Endothelial cell of umbilical vein (primary cell): ENCODE measurements at regions not wholly inside any gene's neighbourhood (a gene's known extent, or its start where the extent isn't known, plus 50 kb on each side); places are given as distances from the start of the nearest gene placed in this dataset.

Experiments used
- BruUV-seq: library from RNA; stranded (reverse); fragments of 400-500 nt; replicated peaks from 2 replicates; lab custom pipeline; 2021; lab: Mats Ljungman, UMichigan
- CTCF ChIA-PET: fragments of 300-600, 350-600 bp; sonication (Branson Sonifier 250); formaldehyde crosslinking; loops from one replicate; lab custom pipeline; 2021; ENCODE audit warnings: antibody characterized with exemption, inconsistent platforms; lab: Charles Lee
- POLR2A ChIA-PET: fragments of 300-600, 350-600 bp; sonication (Branson Sonifier 250); formaldehyde crosslinking; loops from one replicate; lab custom pipeline; 2021; ENCODE audit warnings: antibody characterized with exemption, inconsistent platforms; lab: Charles Lee
- DNase-seq: peaks from one replicate; pipeline ENCODE4 v3.0.0-alpha.2; 2011; ENCODE audit warnings: low read depth, low spot score
- FAIRE-seq: peaks from 2 replicates; lab custom pipeline; 2011; peaks lifted over from hg19 to GRCh38; lab: Jason Lieb, UNC
- H2AFZ ChIP-seq: 2 replicates; pipeline ENCODE4 v1.6.0; 2012; ENCODE audit warnings: low read depth, low read length, control low read depth, inconsistent platforms
- H3K27ac ChIP-seq: 2 replicates; pipeline ENCODE4 v1.5.1; 2011; ENCODE audit warnings: low read depth, mild to moderate bottlenecking, control low read depth, low read length, moderate library complexity; ENCODE audit not compliant: insufficient read depth
- H3K27me3 ChIP-seq, 2 experiments: 2 replicates each; pipeline versions ENCODE4 v1.6.0 to v1.6.1; 2011; ENCODE audit warnings: low read length in 2 of 2, mixed read lengths in 1 of 2; ENCODE audit not compliant: control insufficient read depth in 2 of 2, insufficient read depth in 2 of 2
- H3K36me3 ChIP-seq, 2 experiments: 2 replicates in 1 of 2; 3 replicates in 1 of 2; pipeline ENCODE4 v1.5.1; 2011; ENCODE audit warnings: low read length in 2 of 2, mild to moderate bottlenecking in 1 of 2, moderate library complexity in 1 of 2; ENCODE audit not compliant: control insufficient read depth in 2 of 2, insufficient read depth in 2 of 2; ENCODE audit errors: extremely low read depth in 1 of 2
- H3K4me1 ChIP-seq: 3 replicates; pipeline ENCODE4 v1.5.1; 2011; ENCODE audit warnings: mild to moderate bottlenecking, low read length; ENCODE audit not compliant: control insufficient read depth, insufficient read depth; ENCODE audit errors: extremely low read depth
- H3K4me2 ChIP-seq: 2 replicates; pipeline ENCODE4 v1.6.1; 2011; ENCODE audit warnings: low read length, control low read depth, mixed read lengths; ENCODE audit not compliant: insufficient read depth
- H3K4me3 ChIP-seq, 3 experiments: fragments of 200-600 bp in 1 of 3; sonication (generic), shearing (Covaris generic) in 1 of 3; replicated peaks in 1 of 3; 2 replicates each; pipeline ENCODE4 v1.5.1; 2011 to 2016; ENCODE audit warnings: control low read depth in 3 of 3, low read length in 3 of 3, mild to moderate bottlenecking in 2 of 3, inconsistent platforms in 1 of 3, low read depth in 1 of 3, moderate library complexity in 1 of 3; ENCODE audit not compliant: insufficient read depth in 1 of 3
- H3K79me2 ChIP-seq: 2 replicates; pipeline ENCODE4 v1.6.0; 2012; ENCODE audit warnings: low read length, inconsistent platforms; ENCODE audit not compliant: control insufficient read depth, insufficient read depth
- H3K9ac ChIP-seq: replicated peaks from 2 replicates; pipeline ENCODE3; 2011; ENCODE audit warnings: low read length, control low read depth; ENCODE audit not compliant: insufficient read depth; ENCODE audit errors: extremely low read depth
- H3K9me1 ChIP-seq: replicated peaks from 3 replicates; pipeline ENCODE4 v1.6.0; 2011; ENCODE audit warnings: mild to moderate bottlenecking, low read length; ENCODE audit not compliant: control insufficient read depth, insufficient read depth; ENCODE audit errors: extremely low read depth
- H3K9me3 ChIP-seq: replicated peaks from 2 replicates; pipeline ENCODE4 v1.5.1; 2012; ENCODE audit warnings: low read length, inconsistent platforms; ENCODE audit not compliant: control insufficient read depth, insufficient read depth
- H4K20me1 ChIP-seq: replicated peaks from 2 replicates; pipeline ENCODE3; 2011; ENCODE audit warnings: mild to moderate bottlenecking, low read length; ENCODE audit not compliant: control insufficient read depth, insufficient read depth; ENCODE audit errors: extremely low read depth
- CTCF ChIP-seq, 2 donors: IDR thresholded peaks; 1 replicate in 1 of 2; 2 replicates in 1 of 2; pipeline ENCODE4 v1.5.1; 2011; ENCODE audit warnings: low read length in 2 of 2, mild to moderate bottlenecking in 2 of 2, moderate library complexity in 2 of 2, control low read depth in 1 of 2, inconsistent platforms in 1 of 2, low read depth in 1 of 2; ENCODE audit not compliant: insufficient read depth in 1 of 2; ENCODE audit errors: extremely low read depth in 1 of 2
- EZH2 ChIP-seq: IDR thresholded peaks from 2 replicates; pipeline ENCODE4 v1.6.1; 2012; ENCODE audit warnings: borderline replicate concordance, low read depth, mild to moderate bottlenecking, moderate library complexity, low read length, inconsistent platforms; ENCODE audit not compliant: severe bottlenecking
- FOS ChIP-seq: IDR thresholded peaks from 2 replicates; pipeline ENCODE4 v1.6.1; 2011; ENCODE audit warnings: mild to moderate bottlenecking, low read length, moderate library complexity, borderline replicate concordance; ENCODE audit not compliant: insufficient read depth
- GATA2 ChIP-seq: IDR thresholded peaks from 2 replicates; pipeline ENCODE4 v1.7.0; 2011; ENCODE audit warnings: low read depth, mild to moderate bottlenecking, moderate library complexity, mixed read lengths, low read length; ENCODE audit not compliant: insufficient read length, insufficient read depth
- JUN ChIP-seq: IDR thresholded peaks from 2 replicates; pipeline ENCODE4 v1.6.1; 2011; ENCODE audit warnings: borderline replicate concordance, low read depth; ENCODE audit not compliant: insufficient read length, insufficient read depth
- MAX ChIP-seq: IDR thresholded peaks from 2 replicates; pipeline ENCODE4 v1.6.1; 2011; ENCODE audit not compliant: insufficient read depth, insufficient read length
- MYC ChIP-seq: IDR thresholded peaks from one replicate; pipeline ENCODE4 v1.6.1; 2011; ENCODE audit warnings: mild to moderate bottlenecking, low read depth, low read length
- POLR2A ChIP-seq: IDR thresholded peaks from 2 replicates; pipeline ENCODE4 v1.6.1; 2012; ENCODE audit warnings: low read depth, mild to moderate bottlenecking, control low read depth, low read length
- dilution Hi-C: fragments of 300-500 bp; cut with MboI; formaldehyde crosslinking; loops from one replicate; pipeline ENCODE4 v1.15.0; 2019; ENCODE audit warnings: low sequenced_read_pairs; ENCODE audit not compliant: extremely low pct_ligation_motif_present
- intact Hi-C: fragments of 100-400 bp; cut with micrococcal nuclease; formaldehyde crosslinking; loops from one replicate; pipeline ENCODE4 v1.10.0; 2022

GRCh38 chr10:78358351-78358750, 324.7 kb downstream of the RPS24 start:
- Histone ChIP-seq H3K36me3 (no peaks in the 10 kb centered on the region), H3K4me3 (no peak overlapping the region), H3K9ac (no peak overlapping the region), H3K27me3 (peaks cover 0 to 3% of the 10 kb centered on the region in 2 experiments), H3K9me3 (no peaks in the 10 kb centered on the region), H3K9me1 (no peaks in the 10 kb centered on the region), H3K27ac (no peak overlapping the region), H3K4me2 (no peak overlapping the region), H3K79me2 (no peaks in the 10 kb centered on the region), H2AFZ (no peak overlapping the region), H4K20me1 (no peaks in the 10 kb centered on the region), H3K4me1 (peaks cover 10% of the 10 kb centered on the region)
- TF ChIP-seq CTCF (IDR thresholded peaks at IDR 0.05; ENCODE audit: extremely low read depth in 1 of 2, insufficient read depth in 1 of 2, low read depth in 1 of 2, low read length in 2 of 2), result no peak
- TF ChIP-seq JUN, result no peak
- no peak for TF ChIP-seq MAX
- TF ChIP-seq FOS, result no peak
- TF ChIP-seq EZH2, result no peak
- no peak for TF ChIP-seq POLR2A
- dilution Hi-C loops (no loop called here), intact Hi-C loops (no loop called here)
- DNase-seq, result no peak
- no peak for FAIRE-seq
- ChIA-PET POLR2A (no interaction called here), CTCF (no interaction called here)
- no TSS peak for BruUV-seq

- no peaks in the 10 kb centered on the region for H3K9me3 ChIP-seq
- POLR2A ChIA-PET, result no interaction called here
- TF ChIP-seq POLR2A, result no peak
- TF ChIP-seq MYC, result no peak
- no peak for TF ChIP-seq CTCF (IDR thresholded peaks at IDR 0.05; ENCODE audit: extremely low read depth in 1 of 2, insufficient read depth in 1 of 2, low read depth in 1 of 2, low read length in 2 of 2)
- no peak for TF ChIP-seq JUN
- no peak for TF ChIP-seq EZH2
- TF ChIP-seq GATA2, result no peak
- no peak for TF ChIP-seq MAX
- no peaks in the 10 kb centered on the region for H4K20me1 ChIP-seq
- no TSS peak for BruUV-seq
- intact Hi-C loops (no loop called here), dilution Hi-C loops (no loop called here)
- CTCF ChIA-PET, result no interaction called here
- H3K9ac ChIP-seq, result no peak overlapping the region
- no peak overlapping the region for H3K4me3 ChIP-seq
- H3K27me3 ChIP-seq, result peaks cover 0 to 3% of the 10 kb centered on the region in 2 experiments
- no peak overlapping the region for H3K27ac ChIP-seq
- FAIRE-seq, result no peak
- no peaks in the 10 kb centered on the region for H3K79me2 ChIP-seq
- no peaks in the 10 kb centered on the region for H3K9me1 ChIP-seq
- no peak overlapping the region for H2AFZ ChIP-seq
- DNase-seq, result no peak
- H3K4me1 ChIP-seq, result peaks cover 10% of the 10 kb centered on the region
- H3K36me3 ChIP-seq, result no peaks in the 10 kb centered on the region
- no peak overlapping the region for H3K4me2 ChIP-seq
Measured at GRCh38 chr10:78358982-78359381, 325.3 kb downstream of the RPS24 start.
